Suprapubic skin (tissue), 4 donors: ENCODE measurements at regions not wholly inside any gene's neighbourhood (a gene's known extent, or its start where the extent isn't known, plus 50 kb on each side); places are given as distances from the start of the nearest gene placed in this dataset.

ENCODE experiments used
- DNase-seq, 2 donors: peaks; one replicate each; pipeline ENCODE4 v3.0.0-alpha.2; 2019; ENCODE audit warnings: low spot score in 2 of 2
- H3K27ac ChIP-seq: fragments of 200-600 bp; sonication (generic); one replicate; pipeline ENCODE4 v1.5.1; 2019
- H3K27me3 ChIP-seq: fragments of 200-600 bp; sonication (generic); one replicate; pipeline ENCODE4 v1.5.1; 2019
- H3K36me3 ChIP-seq: fragments of 200-600 bp; sonication (generic); one replicate; pipeline ENCODE4 v1.5.1; 2019
- H3K4me1 ChIP-seq: fragments of 200-600 bp; sonication (generic); one replicate; pipeline ENCODE4 v1.5.1; 2019
- H3K4me3 ChIP-seq: fragments of 200-600 bp; sonication (generic); one replicate; pipeline ENCODE4 v1.5.1; 2019; ENCODE audit warnings: mild to moderate bottlenecking
- H3K9me3 ChIP-seq: fragments of 200-600 bp; sonication (generic); one replicate; pipeline ENCODE4 v1.5.1; 2019
- EP300 ChIP-seq: sonication (generic); formaldehyde crosslinking; IDR thresholded peaks from one replicate; pipeline ENCODE4 v1.6.1; 2017; ENCODE audit warnings: antibody characterized with exemption
- POLR2A ChIP-seq, 2 donors: fragments of 450-650 bp; IDR thresholded peaks; one replicate each; pipeline ENCODE4 v1.6.1; 2017; ENCODE audit warnings: antibody characterized with exemption in 2 of 2, mild to moderate bottlenecking in 2 of 2, moderate library complexity in 2 of 2
- POLR2AphosphoS5 ChIP-seq, 3 donors: sonication (generic); formaldehyde crosslinking; IDR thresholded peaks; one replicate each; pipeline ENCODE4 v1.6.1; 2017; ENCODE audit warnings: antibody characterized with exemption in 3 of 3
- WGBS: methylation state at CpG from one replicate; pipeline ENCODE4 v1.1.5; 2018; 5-methylcytosine and 5-hydroxymethylcytosine counted together
- TF ChIP-seq, protein P1 (sequence below), 2 donors: fragments of 200-600 bp in 1 of 2; fragments of 450-650 bp in 1 of 2; sonication (generic) in 1 of 2; IDR thresholded peaks; one replicate each; pipeline ENCODE4 v1.5.1; 2016 to 2019; ENCODE audit warnings: antibody characterized with exemption in 2 of 2, mild to moderate bottlenecking in 1 of 2, moderate library complexity in 1 of 2

DNA sequence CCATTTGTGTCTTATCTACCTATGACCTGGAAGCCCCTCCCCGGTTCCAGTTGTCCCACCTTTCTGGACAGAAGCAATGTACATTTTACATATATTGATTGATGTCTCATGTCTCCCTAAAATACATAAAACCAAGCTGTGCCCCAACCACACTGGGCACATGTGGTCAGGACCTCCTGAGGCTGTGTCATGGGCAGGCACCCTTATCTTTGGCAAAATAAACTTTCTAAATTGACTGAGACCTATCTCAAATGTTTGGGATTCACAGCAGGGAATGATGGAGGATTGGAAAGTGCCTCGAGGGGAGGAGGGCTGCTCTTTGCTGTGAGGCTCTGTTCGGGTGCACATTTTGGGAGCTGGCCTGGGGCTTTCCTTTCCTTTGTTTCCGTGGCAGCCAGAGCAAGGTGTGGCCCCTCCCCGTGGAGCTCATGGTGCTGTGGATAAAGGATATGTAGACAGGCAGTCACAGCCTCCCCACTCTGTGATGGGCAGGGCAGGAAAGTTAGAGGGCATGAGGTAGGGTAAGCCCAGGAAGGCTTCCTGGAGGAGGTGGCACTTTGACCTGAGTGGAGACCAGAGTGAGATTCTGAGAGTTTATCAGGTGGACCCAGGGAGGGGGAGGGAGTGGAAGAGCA lies 615.6 kb downstream of the TBC1D22A start:
- TF ChIP-seq POLR2A (IDR thresholded peaks at IDR 0.05): no peak
- TF ChIP-seq, protein P1, sequence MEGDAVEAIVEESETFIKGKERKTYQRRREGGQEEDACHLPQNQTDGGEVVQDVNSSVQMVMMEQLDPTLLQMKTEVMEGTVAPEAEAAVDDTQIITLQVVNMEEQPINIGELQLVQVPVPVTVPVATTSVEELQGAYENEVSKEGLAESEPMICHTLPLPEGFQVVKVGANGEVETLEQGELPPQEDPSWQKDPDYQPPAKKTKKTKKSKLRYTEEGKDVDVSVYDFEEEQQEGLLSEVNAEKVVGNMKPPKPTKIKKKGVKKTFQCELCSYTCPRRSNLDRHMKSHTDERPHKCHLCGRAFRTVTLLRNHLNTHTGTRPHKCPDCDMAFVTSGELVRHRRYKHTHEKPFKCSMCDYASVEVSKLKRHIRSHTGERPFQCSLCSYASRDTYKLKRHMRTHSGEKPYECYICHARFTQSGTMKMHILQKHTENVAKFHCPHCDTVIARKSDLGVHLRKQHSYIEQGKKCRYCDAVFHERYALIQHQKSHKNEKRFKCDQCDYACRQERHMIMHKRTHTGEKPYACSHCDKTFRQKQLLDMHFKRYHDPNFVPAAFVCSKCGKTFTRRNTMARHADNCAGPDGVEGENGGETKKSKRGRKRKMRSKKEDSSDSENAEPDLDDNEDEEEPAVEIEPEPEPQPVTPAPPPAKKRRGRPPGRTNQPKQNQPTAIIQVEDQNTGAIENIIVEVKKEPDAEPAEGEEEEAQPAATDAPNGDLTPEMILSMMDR (IDR thresholded peaks at IDR 0.05): no peak
- no peak for TF ChIP-seq POLR2AphosphoS5 (IDR thresholded peaks at IDR 0.05)
- no peak for TF ChIP-seq EP300
- no peak overlapping the region for H3K4me3 ChIP-seq
- WGBS: 74% methylated on average over 4 of the region's 5 CpGs
- no peaks in the 10 kb centered on the region for H3K36me3 ChIP-seq
- peaks cover 52% of the 10 kb centered on the region for H3K27me3 ChIP-seq
- H3K27ac ChIP-seq: no peak overlapping the region
- no peaks in the 10 kb centered on the region for H3K4me1 ChIP-seq
- H3K9me3 ChIP-seq: no peaks in the 10 kb centered on the region
- DNase-seq: peak in 1 of 2 donors; percentile 17

DNA sequence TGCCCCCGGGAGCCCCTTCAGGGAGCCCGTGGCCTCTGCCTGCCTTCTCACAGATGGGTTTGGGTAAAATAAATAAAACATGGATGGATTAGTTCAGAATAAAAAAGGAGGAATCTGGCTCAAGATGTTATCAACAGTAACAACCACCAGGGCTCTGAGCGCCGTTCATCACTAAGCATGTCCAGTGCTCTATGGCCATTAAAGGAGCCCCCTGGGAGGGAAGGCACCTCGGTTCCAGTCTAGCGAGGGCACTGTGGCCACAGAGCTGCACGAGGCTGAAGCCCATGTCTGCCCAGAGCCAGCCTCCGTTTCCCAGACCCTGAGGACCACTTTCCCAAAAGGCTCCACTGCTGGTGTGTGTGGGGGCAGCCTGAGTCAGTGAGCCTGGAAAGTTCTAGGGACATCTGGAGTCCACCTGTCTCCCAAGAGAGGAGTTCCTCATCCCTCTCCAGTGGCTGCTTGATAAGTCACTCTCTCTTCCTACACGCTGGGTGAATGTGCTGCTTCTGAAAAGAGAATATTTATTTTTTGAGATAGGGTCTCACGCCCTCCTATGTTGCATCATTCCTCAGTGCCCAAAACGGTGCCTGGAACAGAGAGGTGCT lies 614.6 kb downstream of the TBC1D22A start:
- no peak overlapping the region for H3K27ac ChIP-seq
- peak in 1 of 2 donors; percentile 45 for DNase-seq
- H3K27me3 ChIP-seq: peaks cover 54% of the 10 kb centered on the region
- no peak for TF ChIP-seq EP300
- TF ChIP-seq POLR2A (IDR thresholded peaks at IDR 0.05): no peak
- TF ChIP-seq POLR2AphosphoS5 (IDR thresholded peaks at IDR 0.05): no peak
- TF ChIP-seq, protein P1 (IDR thresholded peaks at IDR 0.05): no peak
- H3K4me1 ChIP-seq: no peaks in the 10 kb centered on the region
- WGBS: 55% methylated on average over 11 of the region's 11 CpGs
- H3K9me3 ChIP-seq: no peaks in the 10 kb centered on the region
- H3K36me3 ChIP-seq: no peaks in the 10 kb centered on the region
- no peak overlapping the region for H3K4me3 ChIP-seq

DNA sequence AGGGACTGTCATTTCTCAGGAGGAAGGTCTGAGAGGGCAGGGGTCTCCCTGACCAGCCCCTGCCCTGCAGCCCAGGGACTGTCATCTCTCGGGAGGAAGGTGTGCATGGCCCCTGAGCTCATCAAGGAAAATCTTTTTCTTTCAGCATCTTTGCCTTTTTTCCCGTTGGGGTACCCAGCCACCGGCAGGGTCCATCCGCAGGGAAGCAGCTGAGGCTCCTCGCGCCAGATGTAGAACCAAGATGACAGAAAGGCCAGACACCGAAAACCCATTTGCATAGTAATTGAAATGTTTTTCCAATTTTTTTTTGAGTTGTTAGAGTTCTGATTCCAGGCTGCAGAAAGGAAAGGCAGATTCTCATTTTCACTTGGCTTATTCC lies 613.9 kb downstream of the TBC1D22A start:
- TF ChIP-seq POLR2AphosphoS5 (IDR thresholded peaks at IDR 0.05): no peak
- no peak for TF ChIP-seq EP300
- TF ChIP-seq POLR2A (IDR thresholded peaks at IDR 0.05): no peak
- TF ChIP-seq, protein P1 (IDR thresholded peaks at IDR 0.05): no peak
- 77% methylated on average over 7 of the region's 7 CpGs for WGBS
- Histone ChIP-seq H3K4me3 (no peak overlapping the region), H3K36me3 (no peaks in the 10 kb centered on the region), H3K27me3 (peaks cover 56% of the 10 kb centered on the region), H3K9me3 (no peaks in the 10 kb centered on the region), H3K4me1 (no peaks in the 10 kb centered on the region), H3K27ac (no peak overlapping the region)
- DNase-seq: peak in 1 of 2 donors; percentile 19

DNA sequence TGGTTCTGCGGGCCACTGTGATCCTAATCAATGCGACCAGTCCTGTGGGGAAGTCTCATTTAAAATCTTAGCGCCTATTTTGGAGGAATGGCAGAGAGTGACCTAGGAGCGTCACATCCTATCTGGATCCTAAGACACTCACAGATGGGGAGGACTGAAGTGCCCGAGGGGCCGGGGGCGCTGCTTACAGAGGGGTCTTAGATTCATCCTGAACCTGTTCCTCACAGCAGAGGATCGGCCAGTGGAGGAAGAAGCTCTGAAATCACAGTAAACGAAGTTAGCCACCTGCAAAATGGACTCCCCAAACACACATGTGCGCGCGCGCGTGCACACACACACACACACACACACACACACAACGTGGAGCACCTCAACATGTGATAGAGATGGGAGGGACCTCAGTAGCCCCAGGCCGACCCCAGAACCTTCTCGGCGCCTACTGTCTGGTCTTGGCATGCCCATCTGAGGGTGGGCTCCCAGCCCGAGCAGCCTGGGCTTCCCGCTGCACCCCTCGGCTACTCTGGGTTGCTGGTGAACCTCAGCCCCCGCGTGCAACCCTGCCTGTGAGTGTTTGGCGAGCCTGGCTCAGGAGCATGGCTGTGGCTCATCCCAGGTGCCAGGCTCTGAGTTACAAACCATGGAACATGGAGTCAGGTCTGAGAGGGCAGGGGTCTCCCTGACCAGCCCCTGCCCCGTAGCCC lies 613.3 kb downstream of the TBC1D22A start:
- 77% methylated on average over 10 of the region's 25 CpGs for WGBS
- peak in 1 of 2 donors; percentile 44 for DNase-seq
- Histone ChIP-seq H3K36me3 (no peaks in the 10 kb centered on the region), H3K27ac (no peak overlapping the region), H3K27me3 (peaks cover 56% of the 10 kb centered on the region), H3K4me1 (no peaks in the 10 kb centered on the region), H3K9me3 (no peaks in the 10 kb centered on the region), H3K4me3 (no peak overlapping the region)
- TF ChIP-seq POLR2AphosphoS5 (IDR thresholded peaks at IDR 0.05) (no peak), POLR2A (IDR thresholded peaks at IDR 0.05) (no peak)

DNA sequence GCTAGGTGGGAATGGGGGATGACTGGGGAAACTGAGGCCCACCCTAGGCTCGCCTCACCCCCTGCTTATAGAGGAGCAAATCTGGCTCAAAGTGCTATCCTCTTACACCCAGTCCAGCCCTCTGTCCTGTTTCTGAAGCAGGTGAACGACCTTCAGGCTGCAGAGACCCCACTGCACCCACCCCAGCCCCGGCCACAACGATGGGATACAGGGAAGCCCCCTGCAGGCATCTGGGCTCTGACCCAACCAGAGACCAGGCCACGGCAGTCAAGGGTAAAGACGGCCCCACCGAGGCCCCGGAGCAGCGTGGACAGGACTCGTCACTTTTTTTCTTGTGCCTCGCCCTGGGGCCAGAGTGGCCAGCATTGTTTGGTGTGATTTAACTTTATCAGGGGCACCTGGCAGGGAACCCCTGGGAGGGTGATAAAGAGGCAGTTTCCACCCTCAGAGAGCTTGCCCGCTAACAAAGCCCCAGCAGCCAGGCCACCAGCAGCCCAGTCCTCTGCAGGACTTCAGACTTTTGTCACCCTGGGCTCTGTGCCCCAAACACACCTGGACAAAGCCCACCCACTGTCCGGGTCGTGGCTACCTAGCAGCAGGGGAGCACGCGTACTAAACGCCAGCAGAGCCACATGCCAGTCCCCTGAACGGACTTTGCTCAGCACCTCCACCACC lies 612.6 kb downstream of the TBC1D22A start:
- no peaks in the 10 kb centered on the region for H3K36me3 ChIP-seq
- TF ChIP-seq POLR2AphosphoS5 (IDR thresholded peaks at IDR 0.05): no peak
- TF ChIP-seq EP300: no peak
- TF ChIP-seq, protein P1 (IDR thresholded peaks at IDR 0.05): no peak
- no peak for TF ChIP-seq POLR2A (IDR thresholded peaks at IDR 0.05)
- no peak overlapping the region for H3K4me3 ChIP-seq
- H3K27ac ChIP-seq: no peak overlapping the region
- peak in 1 of 2 donors; percentile 43 for DNase-seq
- no peaks in the 10 kb centered on the region for H3K9me3 ChIP-seq
- no peaks in the 10 kb centered on the region for H3K4me1 ChIP-seq
- peaks cover 56% of the 10 kb centered on the region for H3K27me3 ChIP-seq
- WGBS: 83% methylated on average over 13 of the region's 18 CpGs
